Esophagus squamous epithelium (tissue), 4 donors: ENCODE measurements at regions not wholly inside any gene's neighbourhood (a gene's known extent, or its start where the extent isn't known, plus 50 kb on each side); places are given as distances from the start of the nearest gene placed in this dataset.

Experiments
- CTCF ChIP-seq, 6 experiments: fragments of 450-650 bp in 4 of 6; fragments of 200-600 bp in 2 of 6; sonication (generic) in 2 of 6; IDR thresholded peaks; one replicate each; pipeline ENCODE4 v1.5.1; 2016 to 2019; ENCODE audit warnings: antibody characterized with exemption in 6 of 6, mild to moderate bottlenecking in 4 of 6, moderate library complexity in 4 of 6
- POLR2A ChIP-seq, 4 donors: fragments of 450-650 bp; IDR thresholded peaks; one replicate each; pipeline ENCODE4 v1.6.1; 2017; ENCODE audit warnings: antibody characterized with exemption in 4 of 4, mild to moderate bottlenecking in 4 of 4, moderate library complexity in 3 of 4

- TF ChIP-seq CTCF (IDR thresholded peaks at IDR 0.05), result no peak
- no peak for TF ChIP-seq POLR2A (IDR thresholded peaks at IDR 0.05)
These were observed 1251.0 kb upstream of the PCDH9 start for GRCh38 chr13:68481130-68481529.
